ENCODE measurements at regions not wholly inside any gene's neighbourhood (a gene's known extent, or its start where the extent isn't known, plus 50 kb on each side); places are given as distances from the start of the nearest gene placed in this dataset.
A peak's percentile ranks its signal among the peaks of the same experiment; 100 is the strongest.

DNA sequence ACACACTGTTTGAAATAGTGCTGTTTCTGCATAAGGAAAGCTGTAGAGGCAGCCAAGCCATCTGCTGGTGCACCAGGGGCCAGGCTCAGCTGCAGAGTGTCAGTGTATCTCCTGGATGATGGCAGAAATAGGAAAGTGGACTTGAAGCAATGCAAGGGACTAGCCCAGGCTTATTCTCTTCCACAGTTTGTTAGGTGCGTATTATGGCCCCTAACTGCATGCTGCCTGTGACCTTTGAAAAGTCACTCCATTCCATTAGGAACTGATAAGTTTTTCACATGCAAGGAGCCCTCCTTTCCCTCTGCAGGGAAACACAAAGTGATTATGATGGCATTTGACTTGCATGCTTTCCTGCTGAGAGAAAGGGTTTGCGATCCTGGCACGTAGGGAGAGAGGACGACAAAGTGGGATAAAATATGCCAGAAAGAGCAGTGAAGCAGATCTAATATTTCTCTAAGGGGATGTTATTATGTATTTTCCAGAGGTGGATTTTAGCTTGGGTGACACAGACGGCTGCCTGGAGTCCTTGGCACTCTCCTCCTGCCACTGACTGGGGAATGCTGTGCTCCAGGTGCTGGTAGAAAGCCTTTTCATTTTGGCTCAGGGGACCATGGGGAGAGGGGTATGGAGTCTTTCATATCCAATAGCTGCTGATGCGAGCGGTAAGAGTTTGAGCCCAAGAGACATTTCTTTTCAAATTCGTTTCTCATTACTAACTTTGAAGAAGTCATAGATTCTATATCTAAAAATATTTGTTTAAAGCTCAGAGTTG lies 402.1 kb upstream of the B3GALT2 start:
- no peak for DNase-seq (ENCODE audit: low read depth, low spot score)

DNA sequence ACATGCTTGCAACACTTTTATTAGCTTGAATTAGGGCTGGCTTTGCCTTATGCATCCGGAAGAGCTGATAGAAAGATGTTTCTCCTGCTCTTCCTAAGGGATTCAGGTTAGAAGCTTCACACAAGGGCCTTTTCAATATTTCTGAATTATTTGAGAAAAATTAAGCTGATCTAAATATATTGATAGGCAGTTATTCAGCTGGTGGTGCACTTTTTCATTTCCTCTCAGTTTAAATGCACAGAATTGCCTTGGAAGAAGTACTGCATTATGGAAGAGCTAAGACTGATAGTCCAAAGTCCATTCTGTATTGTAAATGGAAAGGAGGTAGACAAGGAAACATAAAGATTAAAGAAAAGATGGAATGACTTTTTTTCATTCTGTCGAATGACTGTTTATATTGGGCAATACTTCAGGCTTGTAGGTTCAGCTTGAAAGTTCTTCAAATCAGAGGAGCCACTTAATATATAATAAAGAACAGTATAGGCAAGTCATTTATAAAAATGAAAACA lies 398.4 kb upstream of the B3GALT2 start:
- no peak for DNase-seq (ENCODE audit: low read depth, low spot score)

DNA sequence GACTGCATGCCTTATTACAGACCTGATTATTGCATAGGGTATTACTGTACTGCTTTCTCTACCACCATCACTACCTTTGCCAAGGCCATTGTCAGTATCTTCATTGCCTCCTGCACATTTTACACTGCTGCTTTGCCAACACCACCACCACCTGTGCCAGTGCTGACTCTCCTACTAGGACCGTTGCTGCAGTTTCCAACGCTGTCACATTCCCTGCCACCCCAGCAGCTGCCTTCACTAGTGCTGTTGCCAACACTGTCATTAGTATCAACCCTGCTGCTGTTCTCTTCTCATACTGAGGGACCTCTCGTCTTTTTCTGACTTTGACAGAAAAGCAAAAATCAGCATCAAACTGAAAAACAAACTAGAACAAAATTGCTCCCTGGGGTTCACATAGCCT lies 394.9 kb upstream of the B3GALT2 start:
- no peak for DNase-seq (ENCODE audit: low read depth, low spot score)

DNA sequence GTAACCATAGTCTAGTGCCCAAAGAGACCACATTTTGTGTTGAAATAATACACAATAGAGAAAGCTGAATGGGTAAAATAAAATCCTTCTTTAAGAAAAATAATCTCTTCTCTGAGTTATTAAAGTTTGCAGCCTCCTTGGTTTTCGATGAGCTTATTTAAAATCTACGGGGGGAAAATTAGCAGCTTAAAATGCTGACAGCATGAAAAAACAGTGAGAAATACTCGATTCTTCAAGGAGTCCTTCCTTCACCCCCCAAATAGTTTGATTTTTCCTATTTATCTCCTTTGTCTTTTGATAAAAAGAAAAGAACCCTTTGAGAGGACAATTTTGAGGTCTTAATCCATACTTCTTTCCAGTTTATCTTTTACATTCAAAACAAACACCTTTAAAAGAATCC lies 394.0 kb upstream of the B3GALT2 start:
- DNase-seq (ENCODE audit: low read depth, low spot score), result no peak

DNA sequence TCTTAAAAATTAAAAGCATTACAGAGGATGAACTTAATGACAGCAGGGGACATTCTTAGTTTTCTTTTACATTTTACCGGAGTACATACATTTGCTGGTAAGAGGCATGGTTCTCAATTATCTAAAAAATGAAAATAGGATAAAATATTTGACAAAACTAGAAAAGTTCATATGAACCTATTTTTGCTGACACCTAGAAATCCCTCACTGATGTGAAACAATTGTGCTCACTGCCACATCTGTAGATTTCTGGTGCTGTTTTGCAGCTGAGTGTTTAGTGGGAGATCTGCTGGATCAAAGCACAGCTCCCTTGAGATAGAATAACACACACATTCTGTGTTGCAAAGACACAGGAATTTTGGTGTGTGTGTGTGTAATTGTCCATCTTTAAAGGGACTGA lies 392.9 kb upstream of the B3GALT2 start:
- no peak for DNase-seq (ENCODE audit: low read depth, low spot score)

DNA sequence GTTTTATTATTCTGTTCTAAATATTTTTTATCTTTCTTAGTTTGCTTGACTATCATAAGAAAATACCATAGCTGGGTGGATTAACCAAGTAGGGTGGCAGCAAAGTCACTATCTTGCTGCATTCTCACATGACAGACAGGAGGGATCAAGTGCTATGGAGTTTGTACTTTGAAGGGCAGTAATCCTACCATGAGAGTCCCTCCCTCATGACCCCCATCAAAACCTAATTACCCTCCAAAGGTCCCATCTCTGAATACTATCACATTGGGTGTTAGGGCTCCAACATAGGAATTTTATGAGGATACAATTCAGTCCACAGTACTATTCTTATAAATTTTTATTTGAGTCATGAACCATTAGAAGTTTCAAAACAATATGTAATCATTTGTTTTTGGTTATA lies 388.5 kb upstream of the B3GALT2 start:
- no peak for DNase-seq (ENCODE audit: low read depth, low spot score)

DNA sequence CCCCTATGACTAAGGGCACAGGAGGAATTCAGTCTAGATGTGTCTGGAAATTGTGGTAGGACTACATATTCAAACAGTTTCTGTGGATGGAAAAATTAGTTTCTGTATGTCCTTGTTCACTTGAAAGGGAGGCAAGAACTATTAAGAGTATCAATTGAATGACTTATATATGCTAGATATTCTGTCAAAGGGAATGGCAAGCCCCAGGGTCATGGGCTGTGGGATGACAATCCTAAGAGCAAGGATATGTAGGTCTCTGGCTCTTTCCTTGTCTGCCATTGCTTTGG lies 383.5 kb upstream of the B3GALT2 start:
- no peak for DNase-seq (ENCODE audit: low read depth, low spot score)

DNA sequence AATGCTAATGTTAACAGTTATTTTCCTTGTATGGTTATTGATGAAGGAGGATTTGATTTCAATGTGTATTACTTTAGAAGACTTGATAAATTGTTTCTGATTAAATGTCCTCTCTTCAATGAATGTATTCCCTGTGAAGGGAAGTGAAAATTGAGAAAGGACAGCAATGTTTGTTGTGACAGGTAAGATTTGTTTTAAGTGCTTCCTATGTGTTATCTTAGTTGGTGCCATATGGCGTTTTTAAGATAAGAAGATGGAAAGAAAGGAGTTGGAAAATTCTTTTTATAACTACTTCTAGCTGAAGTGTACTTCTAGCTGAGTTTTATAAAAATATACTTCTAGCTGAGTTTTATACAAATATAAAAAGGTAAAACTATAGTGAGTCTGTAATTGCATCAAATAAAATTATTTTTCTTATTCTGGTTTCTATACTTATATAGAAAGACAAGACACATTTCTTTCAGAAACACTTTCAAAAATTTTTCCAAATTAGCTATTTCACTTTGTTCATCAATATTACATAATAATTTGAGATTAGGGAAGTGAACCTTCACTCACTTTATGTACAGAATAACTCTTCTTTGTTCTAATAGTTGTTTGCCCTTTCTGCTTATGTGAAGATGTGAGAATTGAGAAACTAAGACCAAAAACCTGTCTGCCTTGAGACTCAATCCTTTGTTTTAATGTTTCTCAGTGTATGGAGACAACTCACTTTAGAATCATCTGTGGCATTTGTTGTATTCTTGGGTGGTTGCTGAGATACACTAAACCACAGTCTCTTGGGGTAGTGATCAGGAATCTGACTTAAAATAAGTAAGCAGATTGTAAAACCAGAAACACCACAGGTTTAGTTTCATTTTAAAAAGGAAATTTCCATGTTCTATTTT lies 382.9 kb upstream of the B3GALT2 start:
- no peak for DNase-seq (ENCODE audit: low read depth, low spot score)

DNA sequence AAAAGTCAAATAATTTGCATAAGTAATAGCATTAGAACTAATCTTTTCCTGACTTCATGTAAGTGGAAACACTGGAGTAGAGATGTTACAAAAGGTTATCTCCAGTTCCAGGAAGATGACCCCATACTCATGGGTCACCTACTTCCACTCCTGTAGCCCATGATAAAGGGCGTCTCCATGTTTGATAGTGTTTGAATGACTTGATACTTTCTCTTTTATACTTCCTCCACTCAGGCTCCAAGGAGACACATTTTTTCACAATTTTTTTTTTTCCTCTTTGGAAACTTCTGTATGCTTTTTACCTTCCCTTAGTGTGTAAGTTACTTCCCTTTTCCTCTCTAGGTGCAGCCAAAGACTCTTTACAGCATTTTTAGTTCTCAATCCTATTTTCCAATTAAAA lies 382.1 kb upstream of the B3GALT2 start:
- no peak for DNase-seq (ENCODE audit: low read depth, low spot score)

DNA sequence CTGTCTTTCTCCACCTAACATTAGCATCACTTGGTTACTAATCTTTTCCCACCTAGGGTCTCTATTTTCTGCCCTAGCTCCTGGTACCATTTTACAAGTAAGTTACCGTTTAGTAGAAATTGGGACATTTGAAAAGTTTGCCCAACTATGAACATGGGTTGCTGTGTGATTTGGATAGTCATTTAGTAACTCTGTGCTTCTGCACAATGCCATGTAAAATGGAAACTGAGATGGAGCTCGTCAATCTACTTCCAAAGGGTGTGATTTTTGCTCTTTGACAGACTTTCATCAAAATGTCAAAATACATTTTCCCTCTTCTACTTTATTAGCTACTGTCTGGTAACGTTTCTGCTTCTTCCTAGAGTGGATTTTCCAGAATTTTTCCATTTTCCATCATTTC lies 381.5 kb upstream of the B3GALT2 start:
- DNase-seq (ENCODE audit: low read depth, low spot score), result no peak

DNA sequence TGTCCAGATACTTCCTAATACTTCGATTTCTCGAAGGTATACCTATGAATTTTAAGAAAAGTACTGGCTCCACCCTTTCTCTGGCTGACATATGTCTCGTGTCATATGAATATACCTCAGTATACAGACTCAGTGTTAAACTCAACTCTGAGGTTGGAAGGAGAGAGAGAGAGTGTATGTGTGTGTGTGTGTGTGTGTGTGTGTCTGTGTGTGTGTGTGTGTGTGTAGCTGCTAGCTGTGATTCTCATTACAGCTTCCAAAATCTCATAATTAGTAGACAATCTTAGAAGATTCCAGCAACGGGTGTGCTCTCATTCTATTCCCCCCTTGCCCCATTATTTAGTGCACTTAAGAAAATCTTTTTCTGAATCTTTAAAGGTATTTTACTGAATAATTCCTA lies 380.3 kb upstream of the B3GALT2 start:
- DNase-seq (ENCODE audit: low read depth, low spot score), result no peak

DNA sequence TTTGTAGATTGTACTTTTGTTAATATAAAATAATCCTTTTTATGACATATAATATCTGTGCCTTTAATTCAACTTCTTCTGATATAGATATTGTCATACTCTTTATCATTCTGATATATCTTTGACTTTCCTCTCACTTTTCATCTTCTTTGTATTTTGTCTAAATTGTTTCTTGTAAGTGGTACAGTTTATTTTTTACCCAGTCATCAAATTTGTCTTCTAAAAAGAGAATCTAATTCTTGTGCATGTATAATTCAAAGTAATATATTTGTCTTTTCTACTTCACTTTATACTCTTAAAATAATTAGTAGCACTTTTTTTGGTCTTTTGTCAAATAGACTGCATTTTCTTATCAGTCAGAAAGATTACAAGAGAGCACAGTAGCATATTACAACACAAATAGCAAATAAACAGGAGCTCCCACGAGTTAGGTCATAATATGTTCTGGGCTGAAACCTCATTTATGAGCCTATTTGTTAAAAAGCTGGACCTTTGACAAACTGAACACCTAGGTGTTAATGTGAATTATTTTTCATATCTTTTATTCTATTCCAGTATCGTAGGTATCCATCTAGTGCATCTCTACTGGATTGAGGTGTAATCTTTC lies 379.7 kb upstream of the B3GALT2 start:
- DNase-seq (ENCODE audit: low read depth, low spot score), result no peak

DNA sequence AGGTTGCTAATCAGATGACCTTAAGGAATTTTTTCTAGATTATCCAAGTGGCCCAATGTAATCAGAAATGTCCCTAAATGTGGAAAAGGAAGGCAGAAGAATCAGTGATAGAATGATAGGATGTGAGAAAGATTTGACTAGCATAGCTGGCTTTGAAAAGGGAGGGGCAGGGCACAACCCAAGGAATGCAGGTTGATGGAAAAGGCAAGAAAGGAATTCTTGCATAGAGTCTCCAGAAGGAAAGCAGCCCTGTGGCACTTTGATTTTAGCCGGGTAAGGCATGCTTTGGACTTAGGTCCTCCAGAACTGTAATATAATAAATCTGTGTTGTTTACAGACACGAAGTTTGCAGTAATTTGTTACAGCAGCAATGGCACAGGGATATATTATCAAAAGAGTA lies 375.7 kb upstream of the B3GALT2 start:
- no peak for DNase-seq (ENCODE audit: low read depth, low spot score)

DNA sequence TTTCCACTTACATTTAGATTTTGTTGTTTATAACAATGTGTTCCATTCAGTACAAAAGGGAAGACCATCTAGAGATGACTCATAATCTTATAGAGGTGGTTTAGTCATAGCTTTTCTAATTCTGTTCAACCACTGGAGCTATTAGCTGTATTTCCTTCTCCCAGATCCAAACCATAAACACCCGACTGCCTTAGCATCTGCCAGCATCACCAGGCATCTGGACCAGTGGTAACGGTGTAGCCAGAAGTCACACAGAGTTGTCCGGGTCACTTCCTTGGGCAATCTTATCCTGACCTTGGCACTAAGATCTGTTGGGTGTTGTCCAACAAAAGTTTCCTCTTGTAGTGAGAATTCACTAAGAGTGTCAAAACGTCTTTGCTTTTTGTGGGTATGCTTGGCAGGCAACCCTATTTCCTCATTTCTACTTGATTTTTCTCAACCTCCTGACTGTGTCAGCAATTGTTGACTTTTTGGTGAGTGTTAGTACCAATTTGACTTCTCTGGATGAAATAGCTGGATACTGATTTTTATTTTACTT lies 372.1 kb upstream of the B3GALT2 start:
- peak; percentile 50 for DNase-seq (ENCODE audit: low read depth, low spot score)

DNA sequence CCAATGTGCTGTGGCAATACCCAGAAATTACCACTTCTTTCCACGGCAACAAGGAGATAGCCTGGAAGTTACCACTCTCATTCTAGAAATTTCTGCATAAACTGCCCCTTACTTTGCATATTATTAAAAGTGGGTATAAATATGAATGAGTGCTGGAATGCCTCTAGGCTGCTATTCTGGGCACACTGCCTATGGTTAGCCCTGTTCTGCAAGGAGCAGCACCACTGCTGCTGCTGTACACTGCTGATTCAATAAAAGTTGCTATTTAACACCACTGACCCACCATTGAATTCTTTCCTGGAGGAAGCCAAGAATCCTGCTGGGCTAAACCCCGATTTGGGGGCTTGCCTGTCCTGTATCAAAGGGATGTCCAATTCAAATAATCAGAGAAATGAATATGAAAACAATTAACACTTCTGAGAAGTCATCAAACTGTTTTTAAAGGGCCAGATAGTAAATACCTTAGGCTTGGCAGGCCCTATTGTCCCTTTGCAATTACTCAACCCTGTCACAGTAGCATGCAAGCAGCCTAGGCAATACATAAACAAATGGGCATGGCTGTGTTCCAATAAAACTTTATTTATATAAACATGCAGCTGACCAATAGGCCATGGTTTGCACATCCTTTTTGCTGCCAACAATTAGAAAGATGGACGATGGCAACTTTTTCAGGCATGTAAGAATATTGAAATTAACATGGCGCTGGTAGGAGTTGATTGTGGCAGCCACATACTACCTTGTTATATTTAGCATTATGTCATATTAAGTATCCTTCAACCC lies 369.4 kb upstream of the B3GALT2 start:
- no peak for DNase-seq (ENCODE audit: low read depth, low spot score)

DNA sequence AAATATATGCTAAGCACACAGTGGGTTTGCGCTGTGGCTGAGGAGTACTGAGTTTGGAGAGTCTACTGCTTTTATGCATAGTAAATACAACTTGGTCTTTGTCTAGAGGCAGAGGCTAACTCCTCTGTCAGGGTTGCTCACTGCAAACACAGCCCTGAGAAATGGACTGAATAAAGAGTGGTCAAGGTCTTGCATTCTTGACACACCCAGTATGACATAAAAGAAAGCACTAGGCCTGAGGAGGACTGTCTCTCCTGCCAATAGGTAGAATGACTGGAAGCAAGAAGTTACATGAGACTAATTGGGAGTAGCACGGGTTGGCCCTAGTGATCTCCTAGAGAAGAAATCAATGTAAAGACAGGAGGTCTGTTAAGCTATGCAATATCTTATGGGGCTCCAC lies 367.2 kb upstream of the B3GALT2 start:
- DNase-seq (ENCODE audit: low read depth, low spot score), result no peak

DNA sequence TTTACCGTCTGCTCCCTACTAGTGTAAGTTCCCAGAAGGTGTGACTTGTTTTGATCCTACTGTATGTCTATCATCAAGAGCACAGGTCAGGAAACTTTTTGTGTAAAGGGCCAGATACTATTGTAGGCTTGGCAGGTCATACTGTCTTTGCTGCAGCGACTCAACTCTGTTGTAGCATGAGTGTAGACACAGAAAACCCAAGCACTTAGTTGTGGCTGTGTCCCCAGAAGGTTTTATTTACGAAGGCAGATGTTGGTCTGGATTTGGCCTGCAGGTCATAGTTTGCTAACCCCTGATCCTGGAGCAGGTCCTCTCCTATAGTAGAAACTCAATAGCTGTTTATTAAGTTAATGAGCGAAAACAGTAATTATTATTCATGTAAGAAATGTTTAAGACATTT lies 365.9 kb upstream of the B3GALT2 start:
- DNase-seq (ENCODE audit: low read depth, low spot score), result no peak

DNA sequence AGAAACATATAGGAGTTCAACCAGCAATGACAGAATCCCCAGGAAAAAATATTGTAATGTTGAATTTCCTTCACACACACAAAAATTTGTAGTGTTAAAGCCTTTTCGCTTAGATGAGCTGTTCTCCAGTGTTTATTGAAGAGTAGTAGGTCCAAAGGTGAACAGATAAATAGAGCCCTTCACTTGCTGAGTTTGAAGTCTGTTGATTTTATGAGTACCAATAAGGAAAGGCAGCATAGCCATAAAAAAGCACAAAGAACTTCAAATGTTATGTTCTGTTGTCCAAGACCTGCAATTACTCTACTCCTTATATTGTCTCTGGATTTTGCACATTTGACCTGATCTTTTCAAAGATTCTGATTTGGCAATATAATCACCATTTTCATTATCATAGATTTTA lies 362.7 kb upstream of the B3GALT2 start:
- DNase-seq (ENCODE audit: low read depth, low spot score), result no peak

DNA sequence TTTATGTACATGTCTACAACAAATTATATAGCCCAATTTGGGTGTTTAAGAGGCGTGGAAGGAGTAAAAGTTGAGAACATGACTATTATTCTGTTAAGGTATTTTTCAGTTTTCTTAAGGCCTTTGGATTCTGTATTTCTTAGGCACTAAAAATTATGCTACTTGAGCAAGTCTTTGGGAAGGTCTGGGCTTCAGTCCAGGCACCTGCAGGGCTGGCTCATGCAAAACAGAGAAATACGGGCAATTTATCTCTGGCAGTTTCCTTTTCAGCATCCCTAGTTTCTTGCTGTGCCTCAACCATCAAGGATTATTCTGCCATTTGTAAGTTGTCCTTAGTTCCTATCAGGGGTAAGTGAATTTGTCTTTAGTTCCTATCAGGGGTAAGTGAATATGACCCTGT lies 358.8 kb upstream of the B3GALT2 start:
- no peak for DNase-seq (ENCODE audit: low read depth, low spot score)

DNA sequence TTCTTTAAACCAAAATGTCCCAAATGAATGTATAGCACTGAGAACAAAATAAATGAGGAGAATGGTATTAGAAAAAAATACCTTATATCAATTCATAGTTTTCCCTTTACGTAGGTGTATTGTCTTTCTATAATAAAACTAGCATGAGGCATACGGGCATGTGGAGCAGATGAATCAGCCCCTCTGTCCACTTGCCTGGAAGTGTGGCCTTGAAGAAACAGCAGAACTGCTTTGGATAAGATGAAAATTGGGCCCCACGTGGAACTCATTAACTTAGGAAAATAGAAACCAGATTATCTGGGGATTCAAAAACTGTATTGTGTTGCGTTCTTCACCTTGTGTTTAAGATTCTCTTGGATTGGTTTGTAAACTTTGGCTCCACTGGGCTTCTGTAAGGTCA lies 356.8 kb upstream of the B3GALT2 start:
- no peak for DNase-seq (ENCODE audit: low read depth, low spot score)

DNA sequence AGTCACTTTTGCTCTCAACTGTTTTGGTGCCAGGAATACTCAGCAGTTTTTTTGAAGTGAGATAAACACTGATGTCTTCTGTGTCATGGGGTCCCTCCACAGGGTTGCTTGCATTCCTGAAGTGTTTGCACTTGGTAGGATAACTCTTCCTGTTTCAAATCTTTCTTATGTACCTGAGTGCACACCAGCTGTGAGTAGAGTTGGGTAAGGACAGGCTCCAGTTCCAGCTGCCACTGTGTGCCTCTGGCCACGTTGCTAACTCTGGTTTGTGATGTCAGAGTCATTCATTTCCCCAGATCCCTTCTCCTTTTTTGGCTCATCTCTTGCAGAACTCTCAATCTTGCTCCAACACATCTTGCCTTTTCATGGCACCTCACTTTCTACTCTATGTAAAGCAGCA lies 356.3 kb upstream of the B3GALT2 start:
- DNase-seq (ENCODE audit: low read depth, low spot score), result no peak

Data from pulmonary artery endothelial cell (primary cell).